Activated T-helper 2 cell treated with anti-CD3 and anti-CD28 coated beads, Interferon-gamma antibody, Interleukin-2, Interleukin-4, amounts not matched to agents 10 μg/mL and 5 μg/mL and 100 μg/mL, durations not matched to agents 14 hours and 24 hours and 36 hours (primary cell): ENCODE measurements at regions not wholly inside any gene's neighbourhood (a gene's known extent, or its start where the extent isn't known, plus 50 kb on each side); places are given as distances from the start of the nearest gene placed in this dataset.
"Not testable (repeated sequence)": the region's sequence is repeated elsewhere in the genome, so short reads cannot be mapped to it uniquely, and the experiment has no call there.

Experiments
- DNase-seq: peaks from one replicate; pipeline ENCODE4 v3.0.0; 2021; ENCODE audit warnings: low spot score
- H3K27ac Mint-ChIP-seq: one replicate; pipeline ENCODE4 v1.8.0; 2021; ENCODE audit warnings: mixed read lengths
- H3K27me3 Mint-ChIP-seq: one replicate; pipeline ENCODE4 v1.8.0; 2021; ENCODE audit warnings: low read depth, mixed read lengths
- H3K36me3 Mint-ChIP-seq: one replicate; pipeline ENCODE4 v1.8.0; 2021; ENCODE audit warnings: low read depth, mixed read lengths
- H3K4me1 Mint-ChIP-seq: one replicate; pipeline ENCODE4 v1.8.0; 2021; ENCODE audit warnings: low read depth, mixed read lengths
- H3K4me3 Mint-ChIP-seq: one replicate; pipeline ENCODE4 v1.8.0; 2021; ENCODE audit warnings: low read depth, mild to moderate bottlenecking, moderate library complexity, mixed read lengths
- H3K9me3 Mint-ChIP-seq: one replicate; pipeline ENCODE4 v1.8.0; 2021; ENCODE audit warnings: mixed read lengths
- intact Hi-C: fragments of 100-400 bp; cut with micrococcal nuclease; formaldehyde crosslinking; loops from one replicate; pipeline ENCODE4 v1.15.1; 2023

GRCh38 chr4:56148428-56148827, 199.7 kb downstream of the CEP135 start:
- H3K4me1 Mint-ChIP-seq = peaks cover 1% of the 10 kb centered on the region
- no peak for DNase-seq
- no peaks in the 10 kb centered on the region for H3K9me3 Mint-ChIP-seq
- H3K4me3 Mint-ChIP-seq = no peak overlapping the region
- H3K27me3 Mint-ChIP-seq = peaks cover 8% of the 10 kb centered on the region
- H3K27ac Mint-ChIP-seq = no peak overlapping the region
- intact Hi-C loops = no loop called here
- no peaks in the 10 kb centered on the region for H3K36me3 Mint-ChIP-seq

GRCh38 chr4:56147371-56147770, 198.6 kb downstream of the CEP135 start:
- H3K27me3 Mint-ChIP-seq = peaks cover 8% of the 10 kb centered on the region
- no peak for DNase-seq
- H3K9me3 Mint-ChIP-seq = no peaks in the 10 kb centered on the region
- intact Hi-C loops = no loop called here
- no peaks in the 10 kb centered on the region for H3K36me3 Mint-ChIP-seq
- no peak overlapping the region for H3K27ac Mint-ChIP-seq
- H3K4me3 Mint-ChIP-seq = no peak overlapping the region
- H3K4me1 Mint-ChIP-seq = peaks cover 1% of the 10 kb centered on the region

GRCh38 chr4:56146956-56147355, 198.2 kb downstream of the CEP135 start:
- H3K27ac Mint-ChIP-seq = no peak overlapping the region
- intact Hi-C loops = no loop called here
- H3K36me3 Mint-ChIP-seq = no peaks in the 10 kb centered on the region
- peaks cover 1% of the 10 kb centered on the region for H3K4me1 Mint-ChIP-seq
- H3K4me3 Mint-ChIP-seq = no peak overlapping the region
- DNase-seq = no peak
- no peaks in the 10 kb centered on the region for H3K9me3 Mint-ChIP-seq
- peaks cover 8% of the 10 kb centered on the region for H3K27me3 Mint-ChIP-seq

GRCh38 chr4:56142088-56142487, 193.3 kb downstream of the CEP135 start:
- Mint-ChIP-seq H3K27ac (no peak overlapping the region), H3K4me1 (no peaks in the 10 kb centered on the region), H3K4me3 (no peak overlapping the region), H3K9me3 (no peaks in the 10 kb centered on the region), H3K36me3 (no peaks in the 10 kb centered on the region), H3K27me3 (peaks cover 12% of the 10 kb centered on the region)
- no peak for DNase-seq
- intact Hi-C loops = no loop called here

- H3K4me3 Mint-ChIP-seq = no peak overlapping the region
- H3K36me3 Mint-ChIP-seq = no peaks in the 10 kb centered on the region
- peaks cover 15% of the 10 kb centered on the region for H3K27me3 Mint-ChIP-seq
- DNase-seq = no peak
- intact Hi-C loops = no loop called here
- no peaks in the 10 kb centered on the region for H3K9me3 Mint-ChIP-seq
- no peaks in the 10 kb centered on the region for H3K4me1 Mint-ChIP-seq
- no peak overlapping the region for H3K27ac Mint-ChIP-seq
Measured at GRCh38 chr4:56139241-56139827, 190.6 kb downstream of the CEP135 start.

- not testable (repeated sequence) for H3K27me3 Mint-ChIP-seq
Measured at GRCh38 chr4:56134834-56135233, 186.1 kb downstream of the CEP135 start.

GRCh38 chr4:56134266-56134665, 185.5 kb downstream of the CEP135 start:
- no peak for DNase-seq
- no peaks in the 10 kb centered on the region for H3K36me3 Mint-ChIP-seq
- H3K4me3 Mint-ChIP-seq = no peak overlapping the region
- peaks cover 2% of the 10 kb centered on the region for H3K4me1 Mint-ChIP-seq
- H3K27me3 Mint-ChIP-seq = peaks cover 4% of the 10 kb centered on the region
- H3K9me3 Mint-ChIP-seq = no peaks in the 10 kb centered on the region
- H3K27ac Mint-ChIP-seq = no peak overlapping the region
- intact Hi-C loops = no loop called here

More at GRCh38 chr4:56134834-56135233, 186.1 kb downstream of the CEP135 start:
- DNase-seq, H3K4me1 Mint-ChIP-seq, H3K9me3 Mint-ChIP-seq, H3K4me3 Mint-ChIP-seq, H3K36me3 Mint-ChIP-seq, H3K27ac Mint-ChIP-seq, intact Hi-C loops: not testable (repeated sequence)

GRCh38 chr4:56132835-56133234, 184.1 kb downstream of the CEP135 start:
- Mint-ChIP-seq H3K27ac (no peak overlapping the region), H3K9me3 (no peaks in the 10 kb centered on the region), H3K4me1 (peaks cover 2% of the 10 kb centered on the region), H3K4me3 (no peak overlapping the region), H3K36me3 (no peaks in the 10 kb centered on the region), H3K27me3 (peaks cover 3% of the 10 kb centered on the region)
- DNase-seq = no peak
- intact Hi-C loops = no loop called here

- H3K27me3 Mint-ChIP-seq, H3K27ac Mint-ChIP-seq, H3K36me3 Mint-ChIP-seq, H3K9me3 Mint-ChIP-seq, DNase-seq, H3K4me1 Mint-ChIP-seq, intact Hi-C loops, H3K4me3 Mint-ChIP-seq: not testable (repeated sequence)
Measured at GRCh38 chr4:56132188-56132587, 183.4 kb downstream of the CEP135 start.

GRCh38 chr4:56130606-56131155, 181.9 kb downstream of the CEP135 start:
- Mint-ChIP-seq H3K36me3 (no peaks in the 10 kb centered on the region), H3K4me3 (no peak overlapping the region), H3K27ac (no peak overlapping the region), H3K4me1 (peaks cover 2% of the 10 kb centered on the region), H3K27me3 (peaks cover 3% of the 10 kb centered on the region), H3K9me3 (no peaks in the 10 kb centered on the region)
- DNase-seq = no peak
- intact Hi-C loops = no loop called here

GRCh38 chr4:56129431-56129861, 180.7 kb downstream of the CEP135 start:
- intact Hi-C loops = loop anchor here (1.0 kb wide), 1 partner anchor 172 kb away; no protein-coding TSS in a partner anchor
- peaks cover 2% of the 10 kb centered on the region for H3K4me1 Mint-ChIP-seq
- no peak for DNase-seq
- H3K27ac Mint-ChIP-seq = no peak overlapping the region
- H3K4me3 Mint-ChIP-seq = no peak overlapping the region
- H3K36me3 Mint-ChIP-seq = no peaks in the 10 kb centered on the region
- H3K27me3 Mint-ChIP-seq = no peaks in the 10 kb centered on the region
- no peaks in the 10 kb centered on the region for H3K9me3 Mint-ChIP-seq

GRCh38 chr4:56128213-56128612, 179.5 kb downstream of the CEP135 start:
- intact Hi-C loops = no loop called here
- Mint-ChIP-seq H3K27ac (no peak overlapping the region), H3K27me3 (no peaks in the 10 kb centered on the region), H3K4me3 (no peak overlapping the region), H3K36me3 (no peaks in the 10 kb centered on the region), H3K4me1 (peaks cover 2% of the 10 kb centered on the region), H3K9me3 (no peaks in the 10 kb centered on the region)
- no peak for DNase-seq

- no peak overlapping the region for H3K27ac Mint-ChIP-seq
- H3K4me1 Mint-ChIP-seq = peaks cover 2% of the 10 kb centered on the region
- H3K36me3 Mint-ChIP-seq = no peaks in the 10 kb centered on the region
- H3K9me3 Mint-ChIP-seq = no peaks in the 10 kb centered on the region
- no peaks in the 10 kb centered on the region for H3K27me3 Mint-ChIP-seq
- intact Hi-C loops = no loop called here
- no peak overlapping the region for H3K4me3 Mint-ChIP-seq
- DNase-seq = no peak
Measured at GRCh38 chr4:56127716-56128115, 179.0 kb downstream of the CEP135 start.
